H9 (cell line): ENCODE measurements at regions not wholly inside any gene's neighbourhood (a gene's known extent, or its start where the extent isn't known, plus 50 kb on each side); places are given as distances from the start of the nearest gene placed in this dataset.

ENCODE experiments used
- DNase-seq: peaks from one replicate; pipeline ENCODE4 v3.0.0-alpha.2; 2017
- H2AFZ ChIP-seq: one replicate; pipeline ENCODE4 v1.6.1; 2013; ENCODE audit warnings: mild to moderate bottlenecking, low read length, control low read depth, moderate library complexity
- H2AK5ac ChIP-seq: 2 replicates; pipeline ENCODE4 v1.6.1; 2013; ENCODE audit warnings: low read length, control low read depth, mixed read lengths; ENCODE audit not compliant: insufficient read length
- H2BK120ac ChIP-seq: one replicate; pipeline ENCODE4 v1.6.1; 2013; ENCODE audit warnings: low read depth, mild to moderate bottlenecking, low read length, control low read depth, inconsistent platforms; ENCODE audit not compliant: poor library complexity, severe bottlenecking
- H2BK12ac ChIP-seq: 2 replicates; pipeline ENCODE4 v1.6.1; 2013; ENCODE audit warnings: low read length, control low read depth, mixed read lengths, low read depth; ENCODE audit not compliant: insufficient read length
- H2BK15ac ChIP-seq: 2 replicates; pipeline ENCODE4 v1.6.1; 2013; ENCODE audit warnings: low read depth, low read length, control low read depth
- H2BK20ac ChIP-seq: one replicate; pipeline ENCODE4 v1.6.1; 2013; ENCODE audit warnings: low read depth, mild to moderate bottlenecking, low read length, control low read depth, inconsistent platforms; ENCODE audit not compliant: poor library complexity, severe bottlenecking
- H2BK5ac ChIP-seq: 2 replicates; pipeline ENCODE4 v1.6.1; 2013; ENCODE audit warnings: low read length, control low read depth, mixed read lengths; ENCODE audit not compliant: insufficient read length
- H3K14ac ChIP-seq: 2 replicates; pipeline ENCODE4 v1.6.1; 2013; ENCODE audit warnings: low read length, control low read depth; ENCODE audit not compliant: insufficient read depth
- H3K18ac ChIP-seq: 2 replicates; pipeline ENCODE4 v1.6.1; 2013; ENCODE audit warnings: low read depth, mild to moderate bottlenecking, mixed read lengths, low read length, control low read depth; ENCODE audit not compliant: insufficient read length
- H3K23ac ChIP-seq: 2 replicates; pipeline ENCODE4 v1.6.1; 2013; ENCODE audit warnings: low read length, control low read depth, mixed read lengths, low read depth; ENCODE audit not compliant: insufficient read length
- H3K23me2 ChIP-seq: 2 replicates; pipeline ENCODE4 v1.6.1; 2013; ENCODE audit warnings: low read depth, mild to moderate bottlenecking, mixed read lengths, low read length, control low read depth; ENCODE audit not compliant: insufficient read length, poor library complexity, severe bottlenecking
- H3K27ac ChIP-seq: 2 replicates; pipeline ENCODE4 v1.5.1; 2013; ENCODE audit warnings: low read length, control low read depth, mixed read lengths, low read depth; ENCODE audit not compliant: insufficient read length
- H3K27me3 ChIP-seq: 2 replicates; pipeline ENCODE4 v1.6.1; 2013; ENCODE audit warnings: low read length, control low read depth, inconsistent platforms; ENCODE audit not compliant: insufficient read depth
- H3K4ac ChIP-seq: 2 replicates; pipeline ENCODE4 v1.6.1; 2013; ENCODE audit warnings: low read depth, mild to moderate bottlenecking, control low read depth, inconsistent platforms, low read length, moderate library complexity
- H3K4me1 ChIP-seq: 2 replicates; pipeline ENCODE4 v1.6.1; 2013; ENCODE audit warnings: low read length, control low read depth, inconsistent platforms; ENCODE audit not compliant: insufficient read depth
- H3K4me2 ChIP-seq: 2 replicates; pipeline ENCODE4 v1.6.1; 2013; ENCODE audit warnings: low read length, control low read depth, mixed read lengths; ENCODE audit not compliant: insufficient read length, insufficient read depth
- H3K56ac ChIP-seq: 2 replicates; pipeline ENCODE4 v1.6.1; 2013; ENCODE audit warnings: low read depth, mild to moderate bottlenecking, mixed read lengths, low read length, control low read depth; ENCODE audit not compliant: insufficient read length
- H3K79me1 ChIP-seq: 2 replicates; pipeline ENCODE4 v1.6.1; 2013; ENCODE audit warnings: low read depth, mild to moderate bottlenecking, moderate library complexity, low read length, control low read depth, inconsistent platforms; ENCODE audit not compliant: insufficient read depth, poor library complexity, severe bottlenecking
- H3K79me2 ChIP-seq: 2 replicates; pipeline ENCODE4 v1.6.1; 2013; ENCODE audit warnings: low read length, control low read depth, inconsistent platforms; ENCODE audit not compliant: insufficient read depth
- H3K9ac ChIP-seq: 2 replicates; pipeline ENCODE4 v1.6.1; 2013; ENCODE audit warnings: low read length, control low read depth, mixed read lengths; ENCODE audit not compliant: insufficient read length; ENCODE audit errors: extremely low read depth
- H3K9me3 ChIP-seq: one replicate; pipeline ENCODE4 v1.6.1; 2013; ENCODE audit warnings: low read depth, low read length, inconsistent platforms; ENCODE audit not compliant: control insufficient read depth
- H3T11ph ChIP-seq: one replicate; pipeline ENCODE4 v1.6.1; 2013; ENCODE audit warnings: mild to moderate bottlenecking, low read length, control low read depth, inconsistent platforms
- H4K20me1 ChIP-seq: one replicate; pipeline ENCODE4 v1.6.1; 2013; ENCODE audit not compliant: control insufficient read depth, insufficient read length, insufficient read depth
- H4K5ac ChIP-seq: 2 replicates; pipeline ENCODE4 v1.6.1; 2013; ENCODE audit warnings: low read depth, mild to moderate bottlenecking, mixed read lengths, low read length, control low read depth; ENCODE audit not compliant: insufficient read length
- H4K8ac ChIP-seq: replicated peaks from 2 replicates; pipeline ENCODE4 v1.6.1; 2013; ENCODE audit warnings: low read length, control low read depth, mixed read lengths, low read depth; ENCODE audit not compliant: insufficient read length
- H4K91ac ChIP-seq: 2 replicates; pipeline ENCODE4 v1.6.1; 2013; ENCODE audit warnings: low read depth, mild to moderate bottlenecking, moderate library complexity, mixed read lengths, low read length, control low read depth; ENCODE audit not compliant: insufficient read length
- H3K27ac Mint-ChIP-seq, 3 experiments: 2 replicates in 2 of 3; 3 replicates in 1 of 3; pipeline ENCODE4 v1.8.0; 2020 to 2021; ENCODE audit warnings: mixed read lengths in 3 of 3, mild to moderate bottlenecking in 1 of 3, moderate library complexity in 1 of 3
- H3K27me3 Mint-ChIP-seq: 2 replicates; pipeline ENCODE4 v1.8.0; 2021; ENCODE audit warnings: low read depth, mild to moderate bottlenecking, moderate library complexity, mixed read lengths
- H3K36me3 Mint-ChIP-seq, 3 experiments: 2 replicates in 2 of 3; 3 replicates in 1 of 3; pipeline ENCODE4 v1.8.0; 2020 to 2021; ENCODE audit warnings: low read depth in 3 of 3, mixed read lengths in 3 of 3; ENCODE audit not compliant: insufficient read depth in 1 of 3
- H3K4me1 Mint-ChIP-seq, 2 experiments: 2 replicates each; pipeline ENCODE4 v1.8.0; 2020; ENCODE audit warnings: mixed read lengths in 2 of 2
- H3K4me3 Mint-ChIP-seq, 2 experiments: 2 replicates in 1 of 2; 3 replicates in 1 of 2; pipeline ENCODE4 v1.8.0; 2020 to 2021; ENCODE audit warnings: mild to moderate bottlenecking in 2 of 2, mixed read lengths in 2 of 2, moderate library complexity in 1 of 2
- H3K9me3 Mint-ChIP-seq, 2 experiments: 2 replicates in 1 of 2; 3 replicates in 1 of 2; pipeline ENCODE4 v1.8.0; 2020; ENCODE audit warnings: mild to moderate bottlenecking in 2 of 2, mixed read lengths in 2 of 2, moderate library complexity in 1 of 2
- WGBS: extraction: QIAGEN DNeasy Blood & Tissue Kit; methylation state at CpG from one replicate; pipeline ENCODE4 v1.1.7; 2013; ENCODE audit warnings: missing lambda C conversion rate, low lambda C conversion rate, mixed read lengths; ENCODE audit not compliant: insufficient read length; ENCODE audit errors: extremely low coverage; 5-methylcytosine and 5-hydroxymethylcytosine counted together
- TF ChIP-seq, protein P1 (sequence below): fragments of 200-600 bp; sonication (generic); conservative IDR thresholded peaks from 3 replicates; pipeline ENCODE4 v1.8.0; 2021; ENCODE audit warnings: antibody characterized with exemption, mild to moderate bottlenecking

DNA sequence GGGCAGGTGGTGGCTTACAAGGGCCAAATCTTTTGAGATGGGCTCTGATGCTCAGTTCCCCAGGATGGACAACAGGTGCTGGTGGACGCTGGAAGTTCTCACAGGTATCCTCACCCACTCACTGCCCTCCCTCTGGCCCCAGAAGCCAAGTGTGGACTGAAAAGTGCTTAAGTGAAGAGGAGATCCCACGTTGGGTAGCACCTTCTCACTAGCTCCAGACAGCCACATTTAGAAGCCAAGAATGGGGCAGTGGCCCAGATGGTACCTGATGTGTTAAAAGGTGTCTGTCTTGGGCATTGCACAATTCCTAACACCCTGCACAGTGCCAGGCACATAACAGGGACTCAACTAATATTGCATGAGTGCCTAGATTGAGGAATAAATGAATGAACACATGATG is 115.3 kb upstream of the TEX51 start:
- no peak overlapping the region for H3K56ac ChIP-seq

More for the DNA sequence above, 115.3 kb upstream of the TEX51 start:
- peaks cover 7 to 8% of the 10 kb centered on the region in 2 experiments; a peak in 3 of 4 replicates for H3K4me1 Mint-ChIP-seq
- Histone ChIP-seq H3K79me2 (no peaks in the 10 kb centered on the region), H2BK15ac (no peak overlapping the region), H2AK5ac (no peak overlapping the region), H2AFZ (no peak overlapping the region), H3K79me1 (no peaks in the 10 kb centered on the region), H3K14ac (no peak overlapping the region), H3K9ac (no peak overlapping the region), H3K27me3 (no peaks in the 10 kb centered on the region), H2BK120ac (no peak overlapping the region), H3K23me2 (no peaks in the 10 kb centered on the region), H3K4ac (no peak overlapping the region), H3K9me3 (no peaks in the 10 kb centered on the region), H3K4me1 (no peaks in the 10 kb centered on the region), H4K20me1 (no peaks in the 10 kb centered on the region), H2BK20ac (no peak overlapping the region), H4K8ac (no peak overlapping the region), H3T11ph (no peak overlapping the region), H3K23ac (no peak overlapping the region), H2BK12ac (no peak overlapping the region), H3K4me2 (no peak overlapping the region), H4K91ac (no peak overlapping the region), H4K5ac (no peak overlapping the region), H2BK5ac (no peak overlapping the region), H3K27ac (no peak overlapping the region), H3K18ac (no peak overlapping the region)
- no peak overlapping the region for H3K27ac Mint-ChIP-seq
- H3K4me3 Mint-ChIP-seq = no peak overlapping the region
- no CpG with 5 or more reads among the region's 2 CpGs for WGBS
- no peaks in the 10 kb centered on the region; a peak in 2 of 5 replicates for H3K9me3 Mint-ChIP-seq
- no peaks in the 10 kb centered on the region for H3K36me3 Mint-ChIP-seq
- H3K27me3 Mint-ChIP-seq = peaks cover 7% of the 10 kb centered on the region
- DNase-seq = no peak
- TF ChIP-seq, protein P1, sequence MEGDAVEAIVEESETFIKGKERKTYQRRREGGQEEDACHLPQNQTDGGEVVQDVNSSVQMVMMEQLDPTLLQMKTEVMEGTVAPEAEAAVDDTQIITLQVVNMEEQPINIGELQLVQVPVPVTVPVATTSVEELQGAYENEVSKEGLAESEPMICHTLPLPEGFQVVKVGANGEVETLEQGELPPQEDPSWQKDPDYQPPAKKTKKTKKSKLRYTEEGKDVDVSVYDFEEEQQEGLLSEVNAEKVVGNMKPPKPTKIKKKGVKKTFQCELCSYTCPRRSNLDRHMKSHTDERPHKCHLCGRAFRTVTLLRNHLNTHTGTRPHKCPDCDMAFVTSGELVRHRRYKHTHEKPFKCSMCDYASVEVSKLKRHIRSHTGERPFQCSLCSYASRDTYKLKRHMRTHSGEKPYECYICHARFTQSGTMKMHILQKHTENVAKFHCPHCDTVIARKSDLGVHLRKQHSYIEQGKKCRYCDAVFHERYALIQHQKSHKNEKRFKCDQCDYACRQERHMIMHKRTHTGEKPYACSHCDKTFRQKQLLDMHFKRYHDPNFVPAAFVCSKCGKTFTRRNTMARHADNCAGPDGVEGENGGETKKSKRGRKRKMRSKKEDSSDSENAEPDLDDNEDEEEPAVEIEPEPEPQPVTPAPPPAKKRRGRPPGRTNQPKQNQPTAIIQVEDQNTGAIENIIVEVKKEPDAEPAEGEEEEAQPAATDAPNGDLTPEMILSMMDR = no peak
